OCI-LY3 (cell line): ENCODE measurements at regions not wholly inside any gene's neighbourhood (a gene's known extent, or its start where the extent isn't known, plus 50 kb on each side); places are given as distances from the start of the nearest gene placed in this dataset.

Source experiments
- CTCF ChIP-seq: fragments of 200-600, 300-600 bp; sonication (generic); IDR thresholded peaks from 2 replicates; pipeline ENCODE4 v1.5.1; 2014; ENCODE audit warnings: antibody characterized with exemption, low read length, low read depth
- EZH2phosphoT487 ChIP-seq: fragments of 200-600 bp; shearing (Covaris generic); IDR thresholded peaks from 2 replicates; pipeline ENCODE4 v1.6.1; 2018; ENCODE audit warnings: antibody characterized with exemption, mixed run types, low read depth

- TF ChIP-seq CTCF (no peak), EZH2phosphoT487 (no peak)
These were observed 387.3 kb upstream of the CDH11 start for GRCh38 chr16:65509172-65509571.
